Lower lobe of right lung (tissue), 2 donors: ENCODE measurements at regions not wholly inside any gene's neighbourhood (a gene's known extent, or its start where the extent isn't known, plus 50 kb on each side); places are given as distances from the start of the nearest gene placed in this dataset.
"Not testable (repeated sequence)": the region's sequence is repeated elsewhere in the genome, so short reads cannot be mapped to it uniquely, and the experiment has no call there.

Experiments used
- ATAC-seq, 2 donors: fragments of 200-7000 bp; cut with Tn5 transposase; one replicate each; pipeline ENCODE4 v1.9.1; 2020 to 2022; ENCODE audit warnings: mild to moderate bottlenecking in 2 of 2, moderate library complexity in 2 of 2
- DNase-seq: peaks from one replicate; pipeline ENCODE4 v3.0.0-alpha.2; 2020
- H3K27ac ChIP-seq: fragments of 200-600 bp; one replicate; pipeline ENCODE4 v1.8.0; 2022
- H3K27me3 ChIP-seq: fragments of 200-600 bp; one replicate; pipeline ENCODE4 v1.8.0; 2022; ENCODE audit warnings: low read depth
- H3K36me3 ChIP-seq: fragments of 200-600 bp; one replicate; pipeline ENCODE4 v1.8.0; 2022; ENCODE audit warnings: mild to moderate bottlenecking
- H3K4me1 ChIP-seq: fragments of 200-600 bp; one replicate; pipeline ENCODE4 v1.8.0; 2022
- H3K4me3 ChIP-seq: fragments of 200-600 bp; one replicate; pipeline ENCODE4 v1.8.0; 2022; ENCODE audit warnings: mild to moderate bottlenecking
- H3K9me3 ChIP-seq: fragments of 200-600 bp; one replicate; pipeline ENCODE4 v1.8.0; 2022
- intact Hi-C: fragments of 100-400 bp; cut with DNase I; formaldehyde crosslinking; loops from one replicate; pipeline ENCODE4 v1.11.0; 2022
- donor health status: DM: no; HTN: yes; CAD: no; lungs with severe emphysema.

- H3K4me3 ChIP-seq, H3K27me3 ChIP-seq, DNase-seq, H3K4me1 ChIP-seq, H3K9me3 ChIP-seq, H3K27ac ChIP-seq, intact Hi-C loops, H3K36me3 ChIP-seq, ATAC-seq: not testable (repeated sequence)
Observed at GRCh38 chr6:60439709-60440108, 1846.3 kb downstream of the KHDRBS2 start.

- intact Hi-C loops, H3K27me3 ChIP-seq, ATAC-seq, H3K4me1 ChIP-seq, H3K36me3 ChIP-seq, H3K4me3 ChIP-seq, H3K27ac ChIP-seq, H3K9me3 ChIP-seq, DNase-seq: not testable (repeated sequence)
Observed at GRCh38 chr6:60422691-60423090, 1863.3 kb downstream of the KHDRBS2 start.

GRCh38 chr6:60416118-60416517 is 1869.9 kb downstream of the KHDRBS2 start:
- DNase-seq, H3K36me3 ChIP-seq, H3K27ac ChIP-seq, H3K4me3 ChIP-seq, H3K4me1 ChIP-seq, H3K27me3 ChIP-seq, intact Hi-C loops, H3K9me3 ChIP-seq, ATAC-seq: not testable (repeated sequence)

GRCh38 chr6:60408747-60409146 is 1877.3 kb downstream of the KHDRBS2 start:
- H3K4me3 ChIP-seq, ATAC-seq, DNase-seq, H3K4me1 ChIP-seq, H3K27me3 ChIP-seq, H3K27ac ChIP-seq, H3K36me3 ChIP-seq, H3K9me3 ChIP-seq, intact Hi-C loops: not testable (repeated sequence)

- DNase-seq, intact Hi-C loops, H3K9me3 ChIP-seq, H3K4me1 ChIP-seq, ATAC-seq, H3K27ac ChIP-seq, H3K36me3 ChIP-seq, H3K4me3 ChIP-seq, H3K27me3 ChIP-seq: not testable (repeated sequence)
Observed at GRCh38 chr6:60403268-60403667, 1882.8 kb downstream of the KHDRBS2 start.

- ATAC-seq, H3K4me3 ChIP-seq, H3K27me3 ChIP-seq, H3K4me1 ChIP-seq, H3K9me3 ChIP-seq, intact Hi-C loops, H3K36me3 ChIP-seq, H3K27ac ChIP-seq, DNase-seq: not testable (repeated sequence)
Observed at GRCh38 chr6:60402490-60402889, 1883.5 kb downstream of the KHDRBS2 start.

GRCh38 chr6:60395261-60395660 is 1890.8 kb downstream of the KHDRBS2 start:
- not testable (repeated sequence) for ATAC-seq

GRCh38 chr6:60392969-60393368 is 1893.1 kb downstream of the KHDRBS2 start:
- H3K4me3 ChIP-seq, H3K4me1 ChIP-seq, H3K27ac ChIP-seq, intact Hi-C loops, ATAC-seq, H3K36me3 ChIP-seq, H3K9me3 ChIP-seq, DNase-seq, H3K27me3 ChIP-seq: not testable (repeated sequence)

More at GRCh38 chr6:60395261-60395660, 1890.8 kb downstream of the KHDRBS2 start:
- DNase-seq, H3K4me3 ChIP-seq, H3K4me1 ChIP-seq, H3K9me3 ChIP-seq, H3K36me3 ChIP-seq, H3K27me3 ChIP-seq, intact Hi-C loops, H3K27ac ChIP-seq: not testable (repeated sequence)

- H3K27ac ChIP-seq, H3K36me3 ChIP-seq, ATAC-seq, H3K9me3 ChIP-seq, H3K4me1 ChIP-seq, intact Hi-C loops, H3K4me3 ChIP-seq, DNase-seq, H3K27me3 ChIP-seq: not testable (repeated sequence)
Observed at GRCh38 chr6:60389094-60389493, 1896.9 kb downstream of the KHDRBS2 start.

GRCh38 chr6:60384614-60385013 is 1901.4 kb downstream of the KHDRBS2 start:
- ATAC-seq, intact Hi-C loops: not testable (repeated sequence)

GRCh38 chr6:60382771-60383170 is 1903.3 kb downstream of the KHDRBS2 start:
- H3K27me3 ChIP-seq, H3K4me1 ChIP-seq, intact Hi-C loops, H3K36me3 ChIP-seq, ATAC-seq, DNase-seq, H3K27ac ChIP-seq, H3K9me3 ChIP-seq, H3K4me3 ChIP-seq: not testable (repeated sequence)

More at GRCh38 chr6:60384614-60385013, 1901.4 kb downstream of the KHDRBS2 start:
- H3K4me1 ChIP-seq, H3K4me3 ChIP-seq, H3K27ac ChIP-seq, DNase-seq, H3K36me3 ChIP-seq, H3K9me3 ChIP-seq, H3K27me3 ChIP-seq: not testable (repeated sequence)

- H3K4me1 ChIP-seq, H3K4me3 ChIP-seq, H3K9me3 ChIP-seq, H3K27ac ChIP-seq, DNase-seq, intact Hi-C loops, ATAC-seq, H3K36me3 ChIP-seq, H3K27me3 ChIP-seq: not testable (repeated sequence)
Observed at GRCh38 chr6:60374078-60374477, 1911.9 kb downstream of the KHDRBS2 start.

GRCh38 chr6:60367800-60368199 is 1918.2 kb downstream of the KHDRBS2 start:
- H3K27me3 ChIP-seq, H3K27ac ChIP-seq, H3K4me1 ChIP-seq, DNase-seq, H3K4me3 ChIP-seq, ATAC-seq, intact Hi-C loops, H3K9me3 ChIP-seq, H3K36me3 ChIP-seq: not testable (repeated sequence)

GRCh38 chr6:60365901-60366300 is 1920.1 kb downstream of the KHDRBS2 start:
- DNase-seq, ATAC-seq, H3K4me1 ChIP-seq, H3K27ac ChIP-seq, H3K9me3 ChIP-seq, intact Hi-C loops, H3K4me3 ChIP-seq, H3K36me3 ChIP-seq, H3K27me3 ChIP-seq: not testable (repeated sequence)
